HepG2 (cell line): ENCODE measurements at regions not wholly inside any gene's neighbourhood (a gene's known extent, or its start where the extent isn't known, plus 50 kb on each side); places are given as distances from the start of the nearest gene placed in this dataset.

Experiments used
- ATAC-seq: fragments of 200-7000 bp; cut with Tn5 transposase; 3 replicates; pipeline ENCODE4 v1.9.1; 2020; ENCODE audit warnings: mild to moderate bottlenecking, moderate library complexity
- BruUV-seq: library from RNA; stranded (reverse); fragments of 400-500 nt; replicated peaks from 2 replicates; lab custom pipeline; 2021; lab: Mats Ljungman, UMichigan
- CTCF ChIA-PET: fragments of 300-600 bp; formaldehyde crosslinking; extraction: SDS; loops from one replicate; lab custom pipeline; 2021; ENCODE audit warnings: low total read pairs, inconsistent platforms, low intra/inter-chr PET ratio; lab: Yijun Ruan, JAX
- POLR2A ChIA-PET: fragments of 350-600 bp; sonication (Branson Sonifier 250); formaldehyde crosslinking; loops from one replicate; lab custom pipeline; 2020; ENCODE audit warnings: antibody characterized with exemption, inconsistent platforms; lab: Yijun Ruan, JAX
- DNase-seq: peaks from one replicate; pipeline ENCODE4 v3.0.0-alpha.2; 2015; ENCODE audit warnings: low spot score
- FAIRE-seq: peaks from 3 replicates; lab custom pipeline; 2011; peaks lifted over from hg19 to GRCh38; lab: Jason Lieb, UNC
- H2AFZ ChIP-seq: one replicate; pipeline ENCODE4 v1.6.1; 2011; ENCODE audit warnings: low read length, inconsistent platforms
- H3K27ac ChIP-seq: fragments of 300-600 bp; 3 replicates; pipeline ENCODE4 v1.8.0; 2011; ENCODE audit warnings: mixed run types, mild to moderate bottlenecking, mixed read lengths, low read length, inconsistent platforms; ENCODE audit not compliant: insufficient read depth; ENCODE audit errors: extremely low read length
- H3K27me3 ChIP-seq, 2 experiments: fragments of 200-600 bp in 1 of 2; 2 replicates in 1 of 2; 3 replicates in 1 of 2; pipeline versions ENCODE4 v1.6.0 to v1.8.0; 2011; ENCODE audit warnings: low read length in 2 of 2, mild to moderate bottlenecking in 2 of 2, moderate library complexity in 2 of 2, inconsistent platforms in 1 of 2; ENCODE audit not compliant: insufficient read depth in 2 of 2, control insufficient read depth in 1 of 2
- H3K36me3 ChIP-seq, 2 experiments: fragments of 200-600 bp in 1 of 2; replicated peaks in 1 of 2; 2 replicates in 1 of 2; 3 replicates in 1 of 2; pipeline versions ENCODE4 v1.5.1 to v1.8.0; 2011; ENCODE audit warnings: low read length in 2 of 2, inconsistent platforms in 1 of 2; ENCODE audit not compliant: insufficient read depth in 2 of 2, control insufficient read depth in 1 of 2
- H3K4me1 ChIP-seq: 2 replicates; pipeline ENCODE4 v1.5.1; 2012; ENCODE audit warnings: low read length, inconsistent platforms; ENCODE audit not compliant: insufficient read depth
- H3K4me2 ChIP-seq: 2 replicates; pipeline ENCODE4 v1.6.0; 2011; ENCODE audit warnings: low read depth, low read length, inconsistent platforms
- H3K4me3 ChIP-seq, 3 experiments: fragments of 200-600 bp in 1 of 3; sonication (generic), shearing (Covaris generic) in 1 of 3; replicated peaks in 1 of 3; 2 replicates each; pipeline ENCODE4 v1.5.1; 2011 to 2016; ENCODE audit warnings: low read length in 3 of 3, inconsistent platforms in 2 of 3, low read depth in 2 of 3, mild to moderate bottlenecking in 2 of 3, control low read depth in 1 of 3, mixed read lengths in 1 of 3; ENCODE audit not compliant: insufficient read depth in 1 of 3
- H3K79me2 ChIP-seq: one replicate; pipeline ENCODE4 v1.6.1; 2011; ENCODE audit warnings: low read length, inconsistent platforms; ENCODE audit not compliant: insufficient read depth
- H3K9ac ChIP-seq: 2 replicates; pipeline ENCODE4 v1.6.0; 2011; ENCODE audit warnings: mild to moderate bottlenecking, low read depth, low read length, inconsistent platforms; ENCODE audit not compliant: insufficient read depth
- H3K9me3 ChIP-seq: 2 replicates; pipeline ENCODE4 v1.5.1; 2012; ENCODE audit warnings: mild to moderate bottlenecking, low read length
- H4K20me1 ChIP-seq: 2 replicates; pipeline ENCODE4 v1.6.0; 2011; ENCODE audit warnings: inconsistent platforms, mild to moderate bottlenecking, low read length, moderate library complexity; ENCODE audit not compliant: insufficient read depth
- AFF4 ChIP-seq: sonication (generic); formaldehyde crosslinking; IDR thresholded peaks from 2 replicates; pipeline ENCODE4 v1.4.0; 2020; ENCODE audit warnings: missing genetic modification reagents
- AKAP8 ChIP-seq: sonication (generic); formaldehyde crosslinking; IDR thresholded peaks from 2 replicates; pipeline ENCODE4 v1.5.1; 2020; ENCODE audit warnings: mild to moderate bottlenecking, missing genetic modification reagents
- GRHL1 ChIP-seq: sonication (generic); formaldehyde crosslinking; conservative IDR thresholded peaks from 2 replicates; pipeline ENCODE4 v1.8.0; 2022; ENCODE audit warnings: missing genetic modification reagents
- HHEX ChIP-seq: IDR thresholded peaks from 2 replicates; pipeline ENCODE4 v1.6.1; 2016; ENCODE audit warnings: control low read depth
- MAFK ChIP-seq, 2 experiments: IDR thresholded peaks in 1 of 2; conservative IDR thresholded peaks in 1 of 2; 2 replicates each; pipeline ENCODE4 v1.6.1; 2011; ENCODE audit warnings: improper control_type of control experiment in 2 of 2, low read length in 2 of 2
- MED13 ChIP-seq: sonication (generic); formaldehyde crosslinking; IDR thresholded peaks from 2 replicates; pipeline ENCODE4 v1.5.0; 2020; ENCODE audit warnings: missing genetic modification reagents
- NFE2 ChIP-seq: sonication (generic); formaldehyde crosslinking; IDR thresholded peaks from 2 replicates; pipeline ENCODE4 v1.4.0; 2020; ENCODE audit warnings: missing genetic modification reagents
- SIN3B ChIP-seq: fragments of 150-350 bp; IDR thresholded peaks from 2 replicates; pipeline ENCODE4 v1.6.1; 2014; ENCODE audit warnings: low read length
- SOX13 ChIP-seq, 3 experiments: fragments of 450-650 bp in 1 of 3; sonication (generic) in 1 of 3; formaldehyde crosslinking in 1 of 3; IDR thresholded peaks in 2 of 3; conservative IDR thresholded peaks in 1 of 3; 2 replicates each; pipeline versions ENCODE4 v1.5.0 to v1.6.1; 2016 to 2020; ENCODE audit warnings: antibody characterized with exemption in 1 of 3, mild to moderate bottlenecking in 1 of 3, missing compliant biosample characterization in 1 of 3, missing genetic modification reagents in 1 of 3, moderate library complexity in 1 of 3
- ZBTB7A ChIP-seq: sonication (generic); formaldehyde crosslinking; IDR thresholded peaks from 2 replicates; pipeline ENCODE4 v1.8.0; 2022; ENCODE audit warnings: mild to moderate bottlenecking, missing genetic modification reagents
- ZFX ChIP-seq: sonication (generic); formaldehyde crosslinking; IDR thresholded peaks from 2 replicates; pipeline ENCODE4 v1.4.0; 2020; ENCODE audit warnings: mild to moderate bottlenecking, low read depth, missing genetic modification reagents, moderate library complexity
- ZNF644 ChIP-seq: IDR thresholded peaks from 2 replicates; pipeline ENCODE4 v1.6.1; 2016; ENCODE audit warnings: low read depth
- ZNF652 ChIP-seq: IDR thresholded peaks from 2 replicates; pipeline ENCODE4 v1.6.1; 2016; ENCODE audit warnings: low read depth, borderline replicate concordance
- ZNF672 ChIP-seq: sonication (generic); formaldehyde crosslinking; IDR thresholded peaks from 2 replicates; pipeline ENCODE4 v1.8.1; 2022; ENCODE audit warnings: missing genetic modification reagents
- ZNF720 ChIP-seq: sonication (generic); formaldehyde crosslinking; IDR thresholded peaks from 2 replicates; pipeline ENCODE4 v1.4.0; 2020; ENCODE audit warnings: missing genetic modification reagents
- ZNF776 ChIP-seq: sonication (generic); formaldehyde crosslinking; IDR thresholded peaks from 2 replicates; pipeline ENCODE4 v1.4.0; 2020; ENCODE audit warnings: mild to moderate bottlenecking, missing genetic modification reagents
- ZSCAN12 ChIP-seq: sonication (generic); formaldehyde crosslinking; IDR thresholded peaks from 2 replicates; pipeline ENCODE4 v1.9.0; 2021; ENCODE audit warnings: mild to moderate bottlenecking, missing genetic modification reagents
- WGBS: methylation state at CpG from one replicate; pipeline ENCODE4 v1.1.6; 2017; ENCODE audit warnings: low lambda C conversion rate; 5-methylcytosine and 5-hydroxymethylcytosine counted together
- in situ Hi-C: cut with HindIII; loops from 2 replicates; pipeline ENCODE4 v1.10.0; 2017; ENCODE audit warnings: low pct_unique_long_range_greater_than_20kb; ENCODE audit not compliant: extremely low pct_ligation_motif_present
- intact Hi-C: fragments of 100-400 bp; cut with micrococcal nuclease; formaldehyde crosslinking; loops from one replicate; pipeline ENCODE4 v1.10.0; 2022; ENCODE audit not compliant: unreplicated experiment

- no peak overlapping the region for H3K4me3 ChIP-seq
- CTCF ChIA-PET: no interaction called here
- POLR2A ChIA-PET: no interaction called here
- TF ChIP-seq ZNF672 (CRISPR knock-in tag) (no peak), ZSCAN12 (no peak), ZNF652 (no peak), SOX13 (IDR thresholded peaks at IDR 0.05) (no peak), SOX13 (CRISPR knock-in tag; conservative IDR thresholded peaks at IDR 0.05 in 1 of 2, IDR thresholded peaks at IDR 0.05 in 1 of 2) (no peak), AFF4 (CRISPR knock-in tag) (no peak), ZBTB7A (no peak), ZNF720 (CRISPR knock-in tag) (no peak), ZNF644 (no peak), SIN3B (no peak), MAFK (conservative IDR thresholded peaks at IDR 0.05 in 1 of 2, IDR thresholded peaks at IDR 0.05 in 1 of 2; ENCODE audit: low read length in 2 of 2) (no peak), MED13 (CRISPR knock-in tag) (no peak), ZNF776 (CRISPR knock-in tag) (no peak), AKAP8 (CRISPR knock-in tag) (no peak), NFE2 (CRISPR knock-in tag) (no peak), HHEX (CRISPR knock-in tag) (no peak), GRHL1 (CRISPR knock-in tag) (no peak), ZFX (CRISPR knock-in tag) (no peak)
- intact Hi-C loops (no loop called here), in situ Hi-C loops (no loop called here)
- ATAC-seq: no peak
- no peak for DNase-seq
- no peaks in the 10 kb centered on the region for H3K79me2 ChIP-seq
- no TSS peak for BruUV-seq
- H3K27ac ChIP-seq: no peak overlapping the region
- WGBS: 56% methylated on average over 2 of the region's 5 CpGs
- H3K4me1 ChIP-seq: no peaks in the 10 kb centered on the region
- no peak overlapping the region for H3K9ac ChIP-seq
- no peaks in the 10 kb centered on the region for H3K36me3 ChIP-seq
- H3K4me2 ChIP-seq: no peak overlapping the region
- peaks cover 0 to 33% of the 10 kb centered on the region in 2 experiments; a peak in 3 of 5 replicates for H3K27me3 ChIP-seq
- H4K20me1 ChIP-seq: no peaks in the 10 kb centered on the region
- H3K9me3 ChIP-seq: no peaks in the 10 kb centered on the region
- FAIRE-seq: no peak
- H2AFZ ChIP-seq: no peak overlapping the region
These were observed 145.6 kb upstream of the FAM20C start for GRCh38 chr7:46830-47140.
